Stimulated activated memory B cell treated with anti-CD40 and anti-IgM and Interleukin-4, amounts not matched to agents 10 μg/mL and 1 μg/mL and 100 μg/mL, for 72 hours (primary cell): ENCODE measurements at regions not wholly inside any gene's neighbourhood (a gene's known extent, or its start where the extent isn't known, plus 50 kb on each side); places are given as distances from the start of the nearest gene placed in this dataset.

Experiments
- ATAC-seq: fragments of 150-1000 bp; cut with Tn5 transposase; 2 replicates; pipeline ENCODE4 v1.10.0; 2021
- H3K27ac Mint-ChIP-seq: one replicate; pipeline ENCODE4 v1.8.0; 2022; ENCODE audit warnings: mild to moderate bottlenecking, mixed read lengths
- H3K27me3 Mint-ChIP-seq: one replicate; pipeline ENCODE4 v1.8.0; 2022; ENCODE audit warnings: mixed read lengths
- H3K36me3 Mint-ChIP-seq: one replicate; pipeline ENCODE4 v1.8.0; 2022; ENCODE audit warnings: mixed read lengths
- H3K4me1 Mint-ChIP-seq: one replicate; pipeline ENCODE4 v1.8.0; 2022; ENCODE audit warnings: mixed read lengths
- H3K4me3 Mint-ChIP-seq: one replicate; pipeline ENCODE4 v1.8.0; 2022; ENCODE audit warnings: mild to moderate bottlenecking, moderate library complexity, mixed read lengths
- H3K9me3 Mint-ChIP-seq: one replicate; pipeline ENCODE4 v1.8.0; 2022; ENCODE audit warnings: mixed read lengths

DNA sequence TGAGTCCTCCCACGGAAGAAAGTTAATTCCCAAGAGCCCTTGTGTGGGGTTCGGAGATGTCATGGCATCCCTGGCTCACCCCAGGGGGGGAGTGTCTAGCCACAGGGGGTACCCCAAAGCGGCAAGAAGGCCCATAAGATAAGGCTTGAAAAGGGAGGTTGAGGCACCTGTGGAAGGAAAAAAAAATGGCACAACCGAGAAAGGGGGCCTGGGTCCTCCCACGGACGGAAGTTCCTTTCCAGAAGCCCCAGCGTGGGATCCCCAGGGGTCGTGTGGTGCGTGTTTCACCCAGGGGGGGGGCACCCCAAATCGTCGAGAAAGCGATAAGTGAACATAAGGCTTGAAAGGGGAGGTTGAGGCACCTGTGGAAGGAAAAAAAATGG lies 266.7 kb downstream of the ALG10 start:
- Mint-ChIP-seq H3K4me3 (no peak overlapping the region), H3K4me1 (no peaks in the 10 kb centered on the region), H3K9me3 (peaks cover 22% of the 10 kb centered on the region), H3K27me3 (no peaks in the 10 kb centered on the region), H3K36me3 (peaks cover 5% of the 10 kb centered on the region), H3K27ac (no peak overlapping the region)
- ATAC-seq, result no peak

GRCh38 chr12:34289431-34290380 lies 267.4 kb downstream of the ALG10 start:
- Mint-ChIP-seq H3K36me3 (peaks cover 5% of the 10 kb centered on the region), H3K27ac (no peak overlapping the region), H3K27me3 (no peaks in the 10 kb centered on the region), H3K9me3 (peaks cover 22% of the 10 kb centered on the region), H3K4me3 (no peak overlapping the region), H3K4me1 (no peaks in the 10 kb centered on the region)
- no peak for ATAC-seq

DNA sequence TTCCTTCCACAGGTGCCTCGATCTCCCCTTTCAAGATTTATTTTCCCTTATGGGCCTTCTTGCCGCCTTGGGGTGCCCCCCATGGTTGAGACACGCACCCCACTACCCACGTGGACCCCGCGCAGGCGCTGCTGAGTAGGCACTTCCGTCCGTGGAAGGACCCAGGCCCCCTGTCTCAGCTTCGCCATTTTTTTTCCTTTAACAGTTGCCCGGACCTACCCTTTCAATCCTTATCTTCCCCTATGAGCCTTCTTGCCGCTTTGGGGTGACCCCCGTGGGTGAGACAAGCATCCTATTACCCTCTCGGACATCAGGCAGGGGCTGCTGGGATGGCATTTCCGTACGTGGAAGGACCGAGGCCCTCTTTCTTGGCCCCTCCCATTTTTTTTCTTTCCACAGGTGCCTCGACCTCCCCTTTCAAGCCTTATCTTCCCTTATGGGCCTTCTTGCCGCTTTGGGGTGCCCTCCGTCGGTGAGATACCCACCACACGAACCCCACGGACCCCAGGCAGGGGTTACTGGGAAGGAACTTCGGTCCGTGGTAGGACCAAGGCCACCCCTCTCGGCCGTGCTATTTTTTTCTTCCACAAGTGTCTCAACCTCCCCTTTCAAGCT lies 268.2 kb downstream of the ALG10 start:
- Mint-ChIP-seq H3K36me3 (peaks cover 5% of the 10 kb centered on the region), H3K9me3 (peaks cover 22% of the 10 kb centered on the region), H3K4me3 (no peak overlapping the region), H3K4me1 (no peaks in the 10 kb centered on the region), H3K27me3 (no peaks in the 10 kb centered on the region), H3K27ac (no peak overlapping the region)
- no peak for ATAC-seq

GRCh38 chr12:34291001-34291400 lies 268.7 kb downstream of the ALG10 start:
- Mint-ChIP-seq H3K27me3 (no peaks in the 10 kb centered on the region), H3K36me3 (peaks cover 5% of the 10 kb centered on the region), H3K9me3 (peaks cover 21% of the 10 kb centered on the region), H3K4me3 (no peak overlapping the region), H3K27ac (no peak overlapping the region), H3K4me1 (no peaks in the 10 kb centered on the region)
- no peak for ATAC-seq

GRCh38 chr12:34291426-34291901 lies 269.2 kb downstream of the ALG10 start:
- Mint-ChIP-seq H3K36me3 (peaks cover 4% of the 10 kb centered on the region), H3K4me1 (no peaks in the 10 kb centered on the region), H3K27ac (no peak overlapping the region), H3K9me3 (peaks cover 16% of the 10 kb centered on the region), H3K27me3 (no peaks in the 10 kb centered on the region), H3K4me3 (no peak overlapping the region)
- no peak for ATAC-seq

DNA sequence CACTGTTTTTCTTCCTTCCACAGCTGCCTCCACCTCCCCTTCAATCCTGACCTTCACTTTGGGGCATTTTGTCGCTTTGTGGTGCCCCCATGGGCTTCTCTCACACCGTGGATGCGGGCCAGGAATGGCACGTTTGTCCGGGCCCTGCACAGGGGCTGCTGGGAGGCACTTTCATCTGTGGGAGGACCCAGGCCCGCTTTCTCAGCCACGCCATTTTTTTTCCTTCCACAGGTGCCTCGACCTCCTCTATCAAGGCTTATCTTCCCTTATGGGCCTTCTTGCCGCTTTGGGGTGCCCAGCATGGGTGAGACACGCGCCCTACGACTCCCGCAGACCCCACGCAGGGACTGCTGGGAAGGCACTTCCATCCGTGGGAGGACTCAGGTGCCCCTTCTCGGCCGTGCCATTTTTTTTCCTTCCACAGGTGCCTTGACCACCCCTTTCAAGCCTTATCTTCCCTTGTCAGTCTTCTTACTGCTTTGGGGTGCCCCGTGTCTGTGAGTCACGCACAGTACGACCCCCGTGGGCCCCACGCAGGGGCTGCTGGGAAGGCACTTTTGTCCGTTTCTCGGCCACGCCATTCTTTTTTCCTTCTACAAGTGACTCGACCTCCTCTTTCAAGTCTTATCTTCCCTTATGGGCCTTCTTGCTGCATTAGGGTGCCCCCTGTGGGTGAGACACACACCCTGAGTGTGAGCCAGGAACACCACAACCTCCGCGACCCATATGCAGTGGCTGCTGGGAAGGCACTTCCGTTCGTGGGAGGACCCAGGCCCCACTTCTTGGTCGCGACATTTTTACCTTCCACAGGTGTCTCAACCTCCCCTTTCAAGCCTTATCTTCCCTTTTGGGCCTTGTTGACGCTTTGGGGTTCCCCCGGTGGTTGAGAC lies 270.7 kb downstream of the ALG10 start:
- Mint-ChIP-seq H3K4me1 (no peaks in the 10 kb centered on the region), H3K9me3 (peaks cover 11% of the 10 kb centered on the region)

GRCh38 chr12:34294137-34294536 lies 271.8 kb downstream of the ALG10 start:
- peaks cover 17% of the 10 kb centered on the region for H3K9me3 Mint-ChIP-seq

More for the DNA sequence above, 270.7 kb downstream of the ALG10 start:
- no peak overlapping the region for H3K27ac Mint-ChIP-seq
- ATAC-seq, result no peak
- H3K36me3 Mint-ChIP-seq, result no peaks in the 10 kb centered on the region
- H3K27me3 Mint-ChIP-seq, result no peaks in the 10 kb centered on the region
- no peak overlapping the region for H3K4me3 Mint-ChIP-seq

DNA sequence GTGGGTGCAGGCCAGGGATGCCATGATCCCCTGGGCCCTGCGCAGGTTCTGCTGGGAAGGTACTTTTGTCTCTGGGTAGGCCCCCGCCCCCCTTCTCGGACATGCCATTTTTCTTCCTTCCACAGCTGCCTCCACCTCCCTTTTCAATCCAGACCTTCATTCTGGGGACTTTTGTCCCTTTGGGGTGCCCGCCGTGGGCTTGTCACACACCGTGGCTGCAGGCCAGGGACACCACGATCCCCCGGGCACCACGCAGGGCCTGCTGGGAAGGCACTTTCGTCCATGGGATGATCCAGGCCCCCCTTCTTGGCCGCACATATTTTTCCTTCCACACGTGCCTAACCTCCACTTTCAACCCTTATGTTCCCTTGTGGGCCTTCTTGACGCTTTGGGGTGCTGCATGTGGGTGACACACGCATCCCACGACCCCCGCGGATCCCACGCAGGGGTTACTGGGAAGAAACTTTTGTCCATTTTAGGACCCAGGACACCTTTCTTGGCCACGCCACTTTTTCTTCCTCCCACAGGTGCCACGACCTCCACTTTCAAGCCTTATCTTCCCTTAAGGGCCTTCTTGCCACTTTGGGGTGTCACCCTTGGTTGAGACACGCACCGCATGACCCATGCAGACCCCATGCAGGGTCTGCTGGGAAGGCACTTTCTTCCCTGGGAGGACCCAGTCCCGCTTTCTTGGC lies 272.5 kb downstream of the ALG10 start:
- no peak overlapping the region for H3K27ac Mint-ChIP-seq
- no peaks in the 10 kb centered on the region for H3K4me1 Mint-ChIP-seq
- no peak overlapping the region for H3K4me3 Mint-ChIP-seq
- no peak for ATAC-seq
- H3K27me3 Mint-ChIP-seq, result no peaks in the 10 kb centered on the region
- H3K36me3 Mint-ChIP-seq, result no peaks in the 10 kb centered on the region
- H3K9me3 Mint-ChIP-seq, result peaks cover 21% of the 10 kb centered on the region

More at GRCh38 chr12:34294137-34294536, 271.8 kb downstream of the ALG10 start:
- no peak for ATAC-seq
- H3K27me3 Mint-ChIP-seq, result no peaks in the 10 kb centered on the region
- H3K4me3 Mint-ChIP-seq, result no peak overlapping the region
- H3K27ac Mint-ChIP-seq, result no peak overlapping the region
- no peaks in the 10 kb centered on the region for H3K4me1 Mint-ChIP-seq
- H3K36me3 Mint-ChIP-seq, result no peaks in the 10 kb centered on the region

GRCh38 chr12:34295366-34296142 lies 273.3 kb downstream of the ALG10 start:
- no peak for ATAC-seq
- Mint-ChIP-seq H3K4me3 (no peak overlapping the region), H3K27me3 (no peaks in the 10 kb centered on the region), H3K27ac (no peak overlapping the region), H3K36me3 (no peaks in the 10 kb centered on the region), H3K4me1 (no peaks in the 10 kb centered on the region), H3K9me3 (peaks cover 21% of the 10 kb centered on the region)

DNA sequence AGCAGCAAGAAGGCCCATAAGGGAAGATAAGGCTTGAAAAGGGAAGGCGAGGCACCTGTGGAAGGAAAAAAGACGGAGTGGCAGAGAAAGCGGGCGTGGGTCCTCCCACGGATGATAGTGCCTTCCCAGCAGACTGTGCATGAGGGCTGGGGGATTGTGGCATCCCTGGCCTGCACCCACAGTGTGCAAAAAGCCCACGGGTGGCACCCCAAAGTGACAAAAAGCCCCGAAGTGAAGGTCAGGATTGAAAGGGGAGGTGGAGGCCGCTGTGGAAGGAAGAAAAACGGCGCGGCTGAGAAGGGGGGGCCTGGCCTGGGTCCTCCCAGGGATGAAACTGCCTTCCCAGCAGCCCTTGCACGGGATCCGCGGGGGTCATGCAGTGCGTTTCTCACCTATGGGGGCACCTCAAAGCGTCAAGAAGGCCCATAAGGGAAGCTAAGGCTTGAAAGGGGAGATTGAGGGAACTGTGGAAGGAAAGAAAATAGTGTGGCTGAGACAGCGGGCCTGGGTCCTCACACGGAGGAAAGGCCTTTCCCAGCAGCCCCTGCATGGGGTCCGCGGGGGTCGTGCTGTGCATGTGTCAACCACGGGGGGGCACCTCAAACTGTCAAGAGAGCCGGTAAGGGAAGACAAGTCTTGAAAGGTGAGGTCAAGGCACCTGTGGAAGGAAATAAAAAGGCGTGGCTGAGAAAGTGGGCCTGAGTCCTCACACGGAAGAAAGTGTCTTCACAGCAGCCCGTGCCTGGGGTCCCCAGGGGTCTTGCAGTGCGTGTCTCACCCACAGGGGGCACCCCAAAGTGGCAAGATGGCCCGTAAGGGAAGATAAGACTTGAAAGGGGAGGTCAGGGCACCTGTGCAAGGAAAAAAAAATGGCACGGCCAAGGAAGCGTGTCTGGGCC lies 274.1 kb downstream of the ALG10 start:
- H3K36me3 Mint-ChIP-seq, result no peaks in the 10 kb centered on the region
- H3K27ac Mint-ChIP-seq, result no peak overlapping the region
- H3K27me3 Mint-ChIP-seq, result no peaks in the 10 kb centered on the region
- peaks cover 20% of the 10 kb centered on the region for H3K9me3 Mint-ChIP-seq
- ATAC-seq, result no peak
- H3K4me3 Mint-ChIP-seq, result no peak overlapping the region
- H3K4me1 Mint-ChIP-seq, result no peaks in the 10 kb centered on the region

GRCh38 chr12:34297126-34297789 lies 275.0 kb downstream of the ALG10 start:
- Mint-ChIP-seq H3K4me1 (no peaks in the 10 kb centered on the region), H3K9me3 (peaks cover 20% of the 10 kb centered on the region), H3K36me3 (no peaks in the 10 kb centered on the region), H3K4me3 (no peak overlapping the region), H3K27ac (no peak overlapping the region), H3K27me3 (no peaks in the 10 kb centered on the region)
- no peak for ATAC-seq

DNA sequence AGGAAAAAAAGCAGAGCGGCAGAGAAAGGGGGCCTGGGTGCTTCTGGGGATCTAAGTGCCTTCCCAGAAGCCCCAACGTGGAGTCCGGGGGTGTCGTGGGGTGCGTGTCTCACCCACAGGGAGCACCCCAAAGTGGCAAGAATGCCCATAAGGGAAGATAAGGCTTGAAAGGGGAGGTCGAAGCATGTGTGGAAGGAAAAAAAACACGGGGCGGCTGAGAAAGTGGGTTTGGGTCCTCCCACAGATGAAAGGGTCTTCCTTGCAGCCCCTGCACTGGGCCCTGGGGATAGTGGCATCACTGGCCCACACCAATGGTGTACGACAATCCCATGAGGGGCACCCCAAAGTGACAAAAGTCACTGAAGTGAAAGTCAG lies 275.5 kb downstream of the ALG10 start:
- Mint-ChIP-seq H3K27ac (no peak overlapping the region), H3K9me3 (peaks cover 23% of the 10 kb centered on the region), H3K4me1 (no peaks in the 10 kb centered on the region), H3K36me3 (no peaks in the 10 kb centered on the region), H3K4me3 (no peak overlapping the region), H3K27me3 (no peaks in the 10 kb centered on the region)
- ATAC-seq, result no peak
